A549 (cell line): ENCODE measurements at regions not wholly inside any gene's neighbourhood (a gene's known extent, or its start where the extent isn't known, plus 50 kb on each side); places are given as distances from the start of the nearest gene placed in this dataset.

Experiments used
- ATAC-seq, 2 experiments: fragments of 200-7000 bp in 1 of 2; fragments of >200 bp in 1 of 2; cut with Nextera tagmentation in 1 of 2; cut with Tn5 transposase in 1 of 2; 3 replicates each; pipeline versions ENCODE4 v1.8.0 to v1.9.1; 2018 to 2020; ENCODE audit warnings: mild to moderate bottlenecking in 1 of 2, moderate library complexity in 1 of 2
- CTCF ChIA-PET: fragments of 300-600 bp; sonication (Branson Sonifier 250); formaldehyde crosslinking; extraction: SDS; loops from one replicate; lab custom pipeline; 2021; ENCODE audit warnings: antibody characterized with exemption, inconsistent platforms; lab: Yijun Ruan, JAX
- POLR2A ChIA-PET: fragments of 350-600 bp; formaldehyde crosslinking; extraction: SDS; loops from one replicate; lab custom pipeline; 2021; ENCODE audit warnings: antibody characterized with exemption, inconsistent platforms; lab: Yijun Ruan, JAX
- DNase-seq, 2 experiments: peaks; one replicate each; pipeline versions ENCODE4 v3.0.0 to v3.0.0-alpha.2; 2011 to 2016; ENCODE audit warnings: low read depth in 1 of 2, low spot score in 1 of 2
- FAIRE-seq: peaks from 2 replicates; lab custom pipeline; 2011; peaks lifted over from hg19 to GRCh38; lab: Jason Lieb, UNC
- H3K27ac ChIP-seq, 2 experiments: fragments of >200 bp; sonication (Bioruptor Twin); formaldehyde crosslinking; 3 replicates each; pipeline ENCODE4 v1.5.1; 2016 to 2017
- H3K4me1 ChIP-seq: fragments of >200 bp; sonication (Bioruptor Twin); formaldehyde crosslinking; 3 replicates; pipeline ENCODE4 v1.6.1; 2016
- H3K4me2 ChIP-seq: fragments of >200 bp; sonication (Bioruptor Twin); formaldehyde crosslinking; 3 replicates; pipeline ENCODE4 v1.6.1; 2016
- H3K4me3 ChIP-seq: fragments of >200 bp; sonication (Bioruptor Twin); formaldehyde crosslinking; 3 replicates; pipeline ENCODE4 v1.5.1; 2016
- H3K9me3 ChIP-seq: fragments of >200 bp; sonication (Bioruptor Twin); formaldehyde crosslinking; 3 replicates; pipeline ENCODE4 v1.6.1; 2016
- BHLHE40 ChIP-seq: IDR thresholded peaks from 2 replicates; pipeline ENCODE4 v1.6.1; 2012; ENCODE audit warnings: low read depth, low read length, inconsistent platforms
- CBX2 ChIP-seq: fragments of 200-600 bp; sonication (generic); IDR thresholded peaks from 2 replicates; pipeline ENCODE4 v1.6.1; 2016; ENCODE audit warnings: low read depth, mild to moderate bottlenecking, borderline replicate concordance
- CBX8 ChIP-seq: fragments of 200-600 bp; sonication (generic); IDR thresholded peaks from 2 replicates; pipeline ENCODE4 v1.6.1; 2016
- CEBPB ChIP-seq, 2 experiments: fragments of >200 bp in 1 of 2; sonication (Bioruptor Twin) in 1 of 2; formaldehyde crosslinking in 1 of 2; IDR thresholded peaks; 2 replicates each; pipeline ENCODE4 v1.6.1; 2012 to 2016
- CHD4 ChIP-seq: fragments of 200-600 bp; sonication (generic); IDR thresholded peaks from 2 replicates; pipeline ENCODE4 v1.6.1; 2016; ENCODE audit warnings: antibody characterized with exemption, mild to moderate bottlenecking, borderline replicate concordance
- E2F6 ChIP-seq: IDR thresholded peaks from 2 replicates; pipeline ENCODE4 v1.6.1; 2012; ENCODE audit warnings: low read depth, borderline replicate concordance
- EHMT2 ChIP-seq: fragments of 200-600 bp; sonication (generic); IDR thresholded peaks from 2 replicates; pipeline ENCODE4 v1.6.1; 2016; ENCODE audit warnings: antibody characterized with exemption, low read depth, mild to moderate bottlenecking, moderate library complexity
- ELK1 ChIP-seq: fragments of 150-350 bp; IDR thresholded peaks from 2 replicates; pipeline ENCODE4 v1.6.1; 2014; ENCODE audit warnings: low read depth, mild to moderate bottlenecking, low read length
- ESRRA ChIP-seq: fragments of 150-350 bp; IDR thresholded peaks from 2 replicates; pipeline ENCODE4 v1.6.1; 2014; ENCODE audit warnings: mild to moderate bottlenecking, low read length, borderline replicate concordance
- FOSB ChIP-seq: fragments of 250-450 bp; sonication (Bioruptor Pico); IDR thresholded peaks from 2 replicates; pipeline ENCODE4 v1.5.0; 2020; ENCODE audit warnings: mild to moderate bottlenecking, moderate library complexity
- HES2 ChIP-seq: fragments of >200 bp; sonication (Bioruptor Twin); formaldehyde crosslinking; IDR thresholded peaks from 2 replicates; pipeline ENCODE4 v1.6.1; 2016
- HOXA7 ChIP-seq: fragments of 250-450 bp; sonication (Bioruptor Pico); IDR thresholded peaks from 2 replicates; pipeline ENCODE4 v1.5.0; 2020; ENCODE audit warnings: mild to moderate bottlenecking, moderate library complexity
- JUN ChIP-seq, 2 experiments: fragments of >200 bp; sonication (Bioruptor Twin); formaldehyde crosslinking; IDR thresholded peaks; 2 replicates in 1 of 2; 3 replicates in 1 of 2; pipeline ENCODE4 v1.6.1; 2016 to 2017
- JUNB ChIP-seq: fragments of >200 bp; sonication (Bioruptor Twin); formaldehyde crosslinking; IDR thresholded peaks from 2 replicates; pipeline ENCODE4 v1.6.1; 2016
- KDM5A ChIP-seq: fragments of 200-600 bp; sonication (generic); IDR thresholded peaks from 2 replicates; pipeline ENCODE4 v1.6.1; 2016; ENCODE audit warnings: antibody characterized with exemption, mild to moderate bottlenecking
- MAFK ChIP-seq: fragments of 450-650 bp; IDR thresholded peaks from 2 replicates; pipeline ENCODE4 v1.6.1; 2014; ENCODE audit not compliant: partially characterized antibody
- MAZ ChIP-seq: fragments of 150-350 bp; IDR thresholded peaks from 2 replicates; pipeline ENCODE4 v1.6.1; 2014; ENCODE audit warnings: antibody characterized with exemption, low read depth, low read length, borderline replicate concordance
- MYC ChIP-seq: IDR thresholded peaks from 2 replicates; pipeline ENCODE4 v1.6.1; 2012; ENCODE audit warnings: mild to moderate bottlenecking, inconsistent platforms, low read length, improper control_type of control experiment, borderline replicate concordance
- NPAS2 ChIP-seq: fragments of 250-450 bp; sonication (Bioruptor Pico); IDR thresholded peaks from 2 replicates; pipeline ENCODE4 v1.8.0; 2022; ENCODE audit warnings: mild to moderate bottlenecking, moderate library complexity, borderline replicate concordance
- NR3C1 ChIP-seq: fragments of >200 bp; sonication (Bioruptor Twin); formaldehyde crosslinking; IDR thresholded peaks from 3 replicates; pipeline ENCODE4 v1.6.1; 2017
- RARB ChIP-seq: fragments of 250-450 bp; sonication (Bioruptor Pico); IDR thresholded peaks from 2 replicates; pipeline ENCODE4 v1.8.0; 2021; ENCODE audit warnings: mild to moderate bottlenecking, moderate library complexity
- RCOR1 ChIP-seq: fragments of 150-350 bp; IDR thresholded peaks from 2 replicates; pipeline ENCODE4 v1.6.1; 2014; ENCODE audit warnings: antibody characterized with exemption, low read length, low read depth
- RFX5 ChIP-seq: fragments of 450-650 bp; IDR thresholded peaks from 2 replicates; pipeline ENCODE4 v1.7.1; 2014; ENCODE audit warnings: antibody characterized with exemption, mild to moderate bottlenecking, moderate library complexity
- RNF2 ChIP-seq: fragments of 200-600 bp; sonication (generic); IDR thresholded peaks from 2 replicates; pipeline ENCODE4 v1.6.1; 2016; ENCODE audit warnings: low read depth, mild to moderate bottlenecking, antibody characterized with exemption, moderate library complexity, borderline replicate concordance
- SMC3 ChIP-seq: fragments of >200 bp; sonication (Bioruptor Twin); formaldehyde crosslinking; IDR thresholded peaks from 3 replicates; pipeline ENCODE4 v1.6.1; 2018; ENCODE audit warnings: inconsistent platforms
- SREBF2 ChIP-seq: fragments of 450-650 bp; IDR thresholded peaks from 2 replicates; pipeline ENCODE4 v1.6.1; 2014; ENCODE audit warnings: mild to moderate bottlenecking, moderate library complexity
- TFCP2L1 ChIP-seq: fragments of 250-450 bp; sonication (Bioruptor Pico); IDR thresholded peaks from 2 replicates; pipeline ENCODE4 v1.5.0; 2021; ENCODE audit warnings: mild to moderate bottlenecking
- ZC3H11A ChIP-seq: fragments of 450-650 bp; IDR thresholded peaks from 2 replicates; pipeline ENCODE4 v1.6.1; 2014; ENCODE audit warnings: antibody characterized with exemption, mild to moderate bottlenecking
- ZNF302 ChIP-seq: fragments of 250-450 bp; sonication (Bioruptor Pico); IDR thresholded peaks from 2 replicates; pipeline ENCODE4 v1.9.0; 2021; ENCODE audit warnings: inconsistent platforms, mild to moderate bottlenecking, moderate library complexity
- ZSCAN20 ChIP-seq: fragments of 250-450 bp; sonication (Bioruptor Pico); IDR thresholded peaks from 2 replicates; pipeline ENCODE4 v1.8.0; 2022; ENCODE audit warnings: mild to moderate bottlenecking, moderate library complexity
- WGBS: methylation state at CpG from one replicate; pipeline ENCODE4 v1.1.6; 2017; ENCODE audit errors: missing lambda C conversion rate; 5-methylcytosine and 5-hydroxymethylcytosine counted together

DNA sequence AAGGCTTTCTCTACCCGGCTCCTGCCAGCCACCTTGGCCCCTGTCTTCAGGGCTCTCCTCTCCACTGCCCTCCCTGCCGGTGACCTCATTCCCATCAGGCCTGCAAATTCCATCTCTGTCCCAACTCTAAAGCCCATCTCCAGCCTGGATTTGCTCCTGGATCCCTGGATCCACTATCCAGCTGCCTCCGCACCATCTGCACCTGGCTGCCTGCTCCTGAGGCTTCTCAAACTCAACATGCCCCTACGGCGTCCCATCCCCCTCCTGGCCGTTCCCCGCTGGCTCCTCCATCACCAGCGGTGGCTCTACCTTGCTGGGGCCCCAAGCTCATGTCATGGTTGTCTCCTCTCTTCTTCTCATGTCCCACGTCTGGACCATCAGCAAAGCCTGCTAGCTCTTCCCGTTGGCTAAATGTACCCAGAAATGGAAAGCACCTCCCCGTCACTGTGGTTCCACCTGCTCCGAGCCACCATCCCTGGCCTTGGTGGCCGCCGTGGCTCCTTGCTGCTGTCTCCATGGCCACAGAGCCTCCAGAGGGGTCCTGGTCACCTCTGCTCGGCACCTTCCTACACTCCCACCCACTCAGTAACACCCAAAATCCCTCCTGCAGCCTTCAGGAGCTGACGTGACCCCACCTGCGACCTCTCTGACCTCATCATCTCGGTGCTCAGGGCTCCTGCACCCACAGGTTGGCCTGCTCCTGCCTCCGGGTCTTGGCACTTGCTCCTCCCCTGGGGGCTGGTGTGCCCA, 58.5 kb downstream of the ADRA2C start:
- no peak for ATAC-seq
- ChIA-PET CTCF (no interaction called here), POLR2A (no interaction called here)
- no peak overlapping the region for H3K4me3 ChIP-seq
- H3K4me2 ChIP-seq, result no peak overlapping the region
- FAIRE-seq, result no peak
- no peak overlapping the region for H3K27ac ChIP-seq
- TF ChIP-seq ESRRA, result no peak
- TF ChIP-seq E2F6, result no peak
- TF ChIP-seq RCOR1, result no peak
- no peak for TF ChIP-seq TFCP2L1
- TF ChIP-seq CBX2, result no peak
- TF ChIP-seq ZC3H11A, result no peak
- TF ChIP-seq ZNF302 (CRISPR knock-in tag), result no peak
- no peak for TF ChIP-seq JUN (IDR thresholded peaks at IDR 0.05)
- TF ChIP-seq CHD4, result no peak
- no peak for TF ChIP-seq NPAS2 (CRISPR knock-in tag)
- no peak for TF ChIP-seq JUNB
- TF ChIP-seq NR3C1, result no peak
- TF ChIP-seq RFX5, result no peak
- no peak for TF ChIP-seq ZSCAN20 (CRISPR knock-in tag)
- no peak for TF ChIP-seq FOSB (CRISPR knock-in tag)
- 80% methylated on average over 19 of the region's 19 CpGs for WGBS
- H3K4me1 ChIP-seq, result peaks cover 30% of the 10 kb centered on the region
- no peaks in the 10 kb centered on the region for H3K9me3 ChIP-seq
- no peak for DNase-seq

DNA sequence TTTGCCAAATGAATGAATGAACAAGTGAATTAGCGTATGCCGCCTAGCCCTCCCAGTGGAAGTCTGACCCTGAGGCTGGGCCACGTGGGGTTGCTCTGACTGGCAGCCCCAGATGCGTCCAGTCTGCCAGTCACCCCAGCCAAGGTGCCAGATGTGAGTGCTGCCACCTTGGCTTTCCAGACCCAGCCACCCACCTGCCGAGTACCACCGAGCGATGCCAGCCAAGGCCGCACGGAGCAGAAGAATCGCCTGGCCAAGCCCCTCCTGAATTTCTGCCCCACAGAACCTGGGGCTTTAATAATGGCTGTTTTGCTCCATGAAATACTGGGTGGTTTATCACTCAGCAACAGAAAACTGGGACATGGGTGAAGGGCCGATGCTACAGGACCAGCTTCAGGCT, 59.3 kb downstream of the ADRA2C start:
- 88% methylated on average over 9 of the region's 11 CpGs for WGBS
- ChIA-PET CTCF (no interaction called here), POLR2A (no interaction called here)
- ATAC-seq (no peak), DNase-seq (no peak), FAIRE-seq (no peak)
- H3K27ac ChIP-seq, result no peak overlapping the region
- H3K9me3 ChIP-seq, result no peaks in the 10 kb centered on the region
- H3K4me1 ChIP-seq, result peaks cover 22% of the 10 kb centered on the region
- no peak overlapping the region for H3K4me3 ChIP-seq
- H3K4me2 ChIP-seq, result no peak overlapping the region
- TF ChIP-seq NR3C1 (no peak), RARB (CRISPR knock-in tag) (no peak), TFCP2L1 (no peak), SMC3 (no peak), KDM5A (no peak), RNF2 (no peak), RCOR1 (no peak), JUN (IDR thresholded peaks at IDR 0.05) (no peak), CBX8 (no peak), HOXA7 (no peak)

- Histone ChIP-seq H3K4me1 (peaks cover 20% of the 10 kb centered on the region), H3K4me3 (no peak overlapping the region), H3K27ac (no peak overlapping the region), H3K9me3 (no peaks in the 10 kb centered on the region), H3K4me2 (no peak overlapping the region)
- WGBS, result 70% methylated on average over 26 of the region's 33 CpGs
- ATAC-seq, result no peak
- FAIRE-seq, result no peak
- ChIA-PET POLR2A (no interaction called here), CTCF (no interaction called here)
- DNase-seq, result no peak
- no peak for TF ChIP-seq ZNF302 (CRISPR knock-in tag)
- TF ChIP-seq RNF2, result no peak
- TF ChIP-seq EHMT2, result no peak
- TF ChIP-seq BHLHE40, result no peak
- TF ChIP-seq HES2, result no peak
- no peak for TF ChIP-seq HOXA7
- no peak for TF ChIP-seq MAFK
- no peak for TF ChIP-seq MYC
- TF ChIP-seq SREBF2, result no peak
- no peak for TF ChIP-seq ELK1
- no peak for TF ChIP-seq CEBPB (IDR thresholded peaks at IDR 0.05)
- no peak for TF ChIP-seq MAZ
- no peak for TF ChIP-seq E2F6
These were observed 60.3 kb downstream of the ADRA2C start for GRCh38 chr4:3826247-3827172.
